H1 (cell line): ENCODE measurements at regions not wholly inside any gene's neighbourhood (a gene's known extent, or its start where the extent isn't known, plus 50 kb on each side); places are given as distances from the start of the nearest gene placed in this dataset.

Source experiments
- CTCF ChIA-PET: fragments of 300-600 bp; sonication (Branson Sonifier 250); formaldehyde crosslinking; loops from one replicate; lab custom pipeline; 2021; ENCODE audit not compliant: partially characterized antibody; lab: Charles Lee
- POLR2A ChIA-PET: fragments of 300-600 bp; sonication (Branson Sonifier 250); formaldehyde crosslinking; loops from one replicate; lab custom pipeline; 2021; ENCODE audit warnings: inconsistent platforms; ENCODE audit not compliant: partially characterized antibody; lab: Charles Lee
- DNase-seq, 2 experiments: peaks; one replicate each; pipeline versions ENCODE4 v3.0.0 to v3.0.0-alpha.2; 2010 to 2022; ENCODE audit warnings: low spot score in 2 of 2, low read depth in 1 of 2, mixed read lengths in 1 of 2
- FAIRE-seq: peaks from 2 replicates; lab custom pipeline; 2011; peaks lifted over from hg19 to GRCh38; lab: Jason Lieb, UNC
- H2AFZ ChIP-seq: 2 replicates; pipeline ENCODE4 v1.8.1; 2012; ENCODE audit warnings: low read length, inconsistent platforms
- H2AK5ac ChIP-seq: 2 replicates; pipeline ENCODE4 v1.6.1; 2013; ENCODE audit warnings: low read depth, low read length
- H2BK120ac ChIP-seq: replicated peaks from 2 replicates; pipeline ENCODE3; 2013; ENCODE audit warnings: low read depth, low read length, inconsistent platforms
- H2BK12ac ChIP-seq: 2 replicates; pipeline ENCODE4 v1.6.1; 2013; ENCODE audit warnings: low read depth, low read length
- H2BK15ac ChIP-seq: 2 replicates; pipeline ENCODE4 v1.6.1; 2013; ENCODE audit warnings: low read length
- H2BK20ac ChIP-seq: 2 replicates; pipeline ENCODE4 v1.6.1; 2013; ENCODE audit warnings: low read length
- H2BK5ac ChIP-seq: 2 replicates; pipeline ENCODE4 v1.6.1; 2013; ENCODE audit warnings: low read depth, low read length
- H3K14ac ChIP-seq: 2 replicates; pipeline ENCODE4 v1.6.1; 2013; ENCODE audit warnings: inconsistent platforms; ENCODE audit not compliant: insufficient read length
- H3K18ac ChIP-seq: 2 replicates; pipeline ENCODE4 v1.6.1; 2013; ENCODE audit warnings: low read length; ENCODE audit errors: extremely low read depth
- H3K23ac ChIP-seq: 2 replicates; pipeline ENCODE4 v1.6.1; 2013; ENCODE audit warnings: inconsistent platforms; ENCODE audit not compliant: insufficient read length
- H3K23me2 ChIP-seq: 2 replicates; pipeline ENCODE4 v1.6.1; 2013; ENCODE audit warnings: low read depth, low read length
- H3K27ac ChIP-seq: 2 replicates; pipeline ENCODE4 v1.6.1; 2011; ENCODE audit warnings: low read depth, low read length, inconsistent platforms
- H3K27me3 ChIP-seq, 4 experiments: replicated peaks in 1 of 4; 1 replicate in 1 of 4; 2 replicates in 3 of 4; pipeline versions ENCODE4 v1.6.1 to v1.8.1; 2011 to 2013; ENCODE audit warnings: low read length in 3 of 4, mild to moderate bottlenecking in 3 of 4, inconsistent platforms in 2 of 4, mixed read lengths in 2 of 4, moderate library complexity in 1 of 4; ENCODE audit not compliant: control insufficient read depth in 3 of 4, insufficient read depth in 3 of 4; ENCODE audit errors: extremely low read depth in 1 of 4
- H3K36me3 ChIP-seq, 4 experiments: 2 replicates each; pipeline versions ENCODE4 v1.6.1 to v1.8.1; 2011 to 2013; ENCODE audit warnings: mild to moderate bottlenecking in 4 of 4, low read length in 3 of 4, moderate library complexity in 2 of 4, control low read depth in 1 of 4, inconsistent platforms in 1 of 4; ENCODE audit not compliant: insufficient read depth in 4 of 4, control insufficient read depth in 2 of 4
- H3K4ac ChIP-seq: replicated peaks from 2 replicates; pipeline ENCODE3; 2013; ENCODE audit warnings: low read length, low read depth, mixed read lengths, inconsistent platforms; ENCODE audit not compliant: insufficient read length
- H3K4me1 ChIP-seq, 4 experiments: replicated peaks in 1 of 4; 1 replicate in 1 of 4; 2 replicates in 3 of 4; pipeline versions ENCODE4 v1.6.1 to v1.8.1; 2011 to 2013; ENCODE audit warnings: low read length in 3 of 4, inconsistent platforms in 2 of 4, mixed read lengths in 1 of 4; ENCODE audit not compliant: insufficient read depth in 4 of 4, control insufficient read depth in 3 of 4
- H3K4me2 ChIP-seq, 2 experiments: 2 replicates each; pipeline versions ENCODE4 v1.6.1 to v1.8.1; 2011 to 2013; ENCODE audit warnings: low read depth in 2 of 2, low read length in 2 of 2, control low read depth in 1 of 2, inconsistent platforms in 1 of 2, mild to moderate bottlenecking in 1 of 2; ENCODE audit not compliant: insufficient read depth in 1 of 2
- H3K4me3 ChIP-seq, 4 experiments: fragments of 200-600, 300-600 bp in 1 of 4; sonication (generic), shearing (Covaris generic), sonication (Bioruptor Twin) in 1 of 4; 2 replicates each; pipeline versions ENCODE4 v1.5.1 to v1.8.1; 2011 to 2016; ENCODE audit warnings: low read length in 4 of 4, low read depth in 3 of 4, control low read depth in 2 of 4, inconsistent platforms in 2 of 4, mild to moderate bottlenecking in 2 of 4, mixed read lengths in 1 of 4, moderate library complexity in 1 of 4; ENCODE audit not compliant: insufficient read depth in 2 of 4; ENCODE audit errors: extremely low read depth in 1 of 4
- H3K56ac ChIP-seq: replicated peaks from 2 replicates; pipeline ENCODE3; 2013; ENCODE audit warnings: low read depth, mild to moderate bottlenecking, mixed read lengths, low read length, inconsistent platforms; ENCODE audit not compliant: insufficient read length
- H3K79me1 ChIP-seq: 2 replicates; pipeline ENCODE4 v1.6.1; 2013; ENCODE audit warnings: low read depth, low read length, control low read depth
- H3K79me2 ChIP-seq, 2 experiments: 2 replicates each; pipeline versions ENCODE4 v1.6.1 to v1.8.1; 2012 to 2013; ENCODE audit warnings: low read length in 2 of 2, mild to moderate bottlenecking in 2 of 2, inconsistent platforms in 1 of 2; ENCODE audit not compliant: insufficient read depth in 2 of 2, control insufficient read depth in 1 of 2
- H3K9ac ChIP-seq, 4 experiments: replicated peaks in 1 of 4; 1 replicate in 1 of 4; 2 replicates in 3 of 4; pipeline versions ENCODE4 v1.6.1 to v1.8.1; 2011 to 2013; ENCODE audit warnings: low read depth in 3 of 4, low read length in 3 of 4, control low read depth in 2 of 4, mild to moderate bottlenecking in 2 of 4, moderate library complexity in 2 of 4, inconsistent platforms in 1 of 4; ENCODE audit errors: extremely low read depth in 1 of 4
- H3K9me3 ChIP-seq, 2 experiments: 2 replicates each; pipeline versions ENCODE4 v1.6.1 to v1.8.1; 2012 to 2013; ENCODE audit warnings: mild to moderate bottlenecking in 2 of 2, moderate library complexity in 2 of 2, control low read depth in 1 of 2, inconsistent platforms in 1 of 2, low read depth in 1 of 2, low read length in 1 of 2, mixed read lengths in 1 of 2; ENCODE audit not compliant: insufficient read depth in 2 of 2
- H4K20me1 ChIP-seq, 2 experiments: replicated peaks in 1 of 2; 2 replicates each; pipeline versions ENCODE3 to v1.8.1; 2011 to 2013; ENCODE audit warnings: inconsistent platforms in 2 of 2, low read length in 2 of 2, mild to moderate bottlenecking in 1 of 2; ENCODE audit not compliant: insufficient read depth in 2 of 2, control insufficient read depth in 1 of 2
- H4K5ac ChIP-seq: 2 replicates; pipeline ENCODE4 v1.6.1; 2013; ENCODE audit warnings: low read length, low read depth, mixed read lengths, inconsistent platforms; ENCODE audit not compliant: insufficient read length
- H4K8ac ChIP-seq: 2 replicates; pipeline ENCODE4 v1.8.0; 2013; ENCODE audit warnings: mild to moderate bottlenecking, moderate library complexity, low read length, inconsistent platforms; ENCODE audit not compliant: insufficient read depth; ENCODE audit errors: extremely low read depth
- H4K91ac ChIP-seq: replicated peaks from 2 replicates; pipeline ENCODE3; 2013; ENCODE audit warnings: low read length, mixed read lengths, inconsistent platforms; ENCODE audit not compliant: insufficient read length
- BACH1 ChIP-seq: IDR thresholded peaks from 2 replicates; pipeline ENCODE4 v1.6.1; 2012; ENCODE audit warnings: low read length, improper control_type of control experiment
- BCL11A ChIP-seq, 2 experiments: IDR thresholded peaks; one replicate each; pipeline ENCODE4 v1.6.1; 2011; ENCODE audit warnings: low read depth in 2 of 2, low read length in 2 of 2, mild to moderate bottlenecking in 2 of 2
- BRCA1 ChIP-seq: IDR thresholded peaks from 2 replicates; pipeline ENCODE4 v1.6.1; 2012; ENCODE audit warnings: low read depth, low read length, improper control_type of control experiment
- CTCF ChIP-seq, 3 experiments: IDR thresholded peaks; 1 replicate in 2 of 3; 2 replicates in 1 of 3; pipeline versions ENCODE4 v1.5.1 to v1.6.1; 2011; ENCODE audit warnings: low read length in 3 of 3, mild to moderate bottlenecking in 3 of 3, inconsistent platforms in 2 of 3, low read depth in 1 of 3, moderate library complexity in 1 of 3; ENCODE audit not compliant: insufficient read depth in 1 of 3; ENCODE audit errors: control extremely low read depth in 1 of 3
- JUN ChIP-seq: IDR thresholded peaks from 2 replicates; pipeline ENCODE4 v1.6.1; 2011; ENCODE audit warnings: low read depth, mild to moderate bottlenecking, improper control_type of control experiment, low read length
- KDM1A ChIP-seq: fragments of 200-600, 300-600 bp; sonication (generic); IDR thresholded peaks from 2 replicates; pipeline ENCODE4 v1.7.1; 2016; ENCODE audit warnings: mild to moderate bottlenecking, low read length, borderline replicate concordance
- PHF8 ChIP-seq: fragments of 200-600 bp; sonication (generic); conservative IDR thresholded peaks from 2 replicates; pipeline ENCODE4 v1.7.1; 2012; ENCODE audit warnings: low read depth, mild to moderate bottlenecking, inconsistent platforms, low read length, moderate library complexity
- POLR2A ChIP-seq, 2 experiments: IDR thresholded peaks; 1 replicate in 1 of 2; 2 replicates in 1 of 2; pipeline ENCODE4 v1.6.1; 2011; ENCODE audit warnings: low read depth in 2 of 2, low read length in 2 of 2, mild to moderate bottlenecking in 2 of 2; ENCODE audit errors: control extremely low read depth in 1 of 2
- SAP30 ChIP-seq: fragments of 300-600 bp; sonication (generic); IDR thresholded peaks from 2 replicates; pipeline ENCODE4 v1.7.1; 2012; ENCODE audit warnings: low read length, moderate library complexity, mild to moderate bottlenecking, inconsistent platforms; ENCODE audit not compliant: insufficient read depth, insufficient replicate concordance
- SIN3A ChIP-seq, 2 experiments: IDR thresholded peaks in 1 of 2; conservative IDR thresholded peaks in 1 of 2; 2 replicates each; pipeline ENCODE4 v1.6.1; 2011 to 2012; ENCODE audit warnings: low read length in 2 of 2, improper control_type of control experiment in 1 of 2, low read depth in 1 of 2, mild to moderate bottlenecking in 1 of 2
- SP1 ChIP-seq: IDR thresholded peaks from 2 replicates; pipeline ENCODE4 v1.6.1; 2011; ENCODE audit warnings: low read depth, low read length
- SP4 ChIP-seq: IDR thresholded peaks from 2 replicates; pipeline ENCODE4 v1.6.1; 2012; ENCODE audit warnings: low read length, inconsistent platforms
- TCF12 ChIP-seq: IDR thresholded peaks from 2 replicates; pipeline ENCODE4 v1.6.1; 2011; ENCODE audit warnings: low read depth, mild to moderate bottlenecking, low read length
- WGBS, 2 experiments: shearing (Covaris generic) in 1 of 2; methylation state at CpG; one replicate each; pipeline versions ENCODE4 v1.1.6 to v1.1.7; 2013 to 2015; ENCODE audit warnings: low lambda C conversion rate in 2 of 2, mixed read lengths in 2 of 2, inconsistent platforms in 1 of 2, low coverage in 1 of 2, missing lambda C conversion rate in 1 of 2; ENCODE audit not compliant: insufficient replicate concordance in 2 of 2, insufficient coverage in 1 of 2, insufficient read length in 1 of 2; ENCODE audit errors: extremely low coverage in 1 of 2, missing lambda C conversion rate in 1 of 2; 5-methylcytosine and 5-hydroxymethylcytosine counted together

DNA sequence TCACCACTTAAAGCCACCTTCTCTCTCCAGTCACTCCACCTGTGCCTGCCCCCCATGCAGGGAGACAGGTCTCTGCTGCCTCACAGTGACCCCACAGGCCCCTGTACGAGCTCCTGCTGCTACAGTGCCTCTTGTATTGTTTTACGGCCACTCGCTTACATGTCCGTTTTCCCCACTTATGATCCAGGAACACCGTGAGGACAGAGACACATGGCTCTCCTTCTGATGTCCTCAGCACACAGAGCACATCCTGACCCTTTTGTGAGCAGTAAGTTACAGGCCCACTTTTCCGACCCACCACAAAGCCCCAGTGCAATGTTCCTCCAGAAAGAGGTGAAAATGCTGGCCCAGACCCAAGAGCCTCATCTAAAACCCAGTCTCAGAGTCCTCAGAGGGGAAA is 84.8 kb upstream of the GNAO1 start:
- Histone ChIP-seq H3K23ac (no peak overlapping the region), H3K27me3 (no peaks in the 10 kb centered on the region), H2BK15ac (no peak overlapping the region), H3K18ac (no peak overlapping the region), H2BK20ac (no peak overlapping the region), H3K36me3 (no peaks in the 10 kb centered on the region), H3K4me2 (no peak overlapping the region), H2AK5ac (no peak overlapping the region), H3K4ac (no peak overlapping the region), H3K4me1 (peaks cover 0 to 5% (median 2%) of the 10 kb centered on the region in 4 experiments; a peak in 4 of 7 replicates), H3K14ac (no peak overlapping the region), H2AFZ (no peak overlapping the region), H4K91ac (no peak overlapping the region), H3K9ac (no peak overlapping the region), H3K23me2 (no peaks in the 10 kb centered on the region), H3K9me3 (no peaks in the 10 kb centered on the region), H3K4me3 (no peak overlapping the region), H4K8ac (no peak overlapping the region), H3K79me2 (no peaks in the 10 kb centered on the region), H2BK120ac (no peak overlapping the region), H3K56ac (no peak overlapping the region), H2BK12ac (no peak overlapping the region), H4K20me1 (no peaks in the 10 kb centered on the region), H2BK5ac (no peak overlapping the region), H4K5ac (no peak overlapping the region), H3K27ac (no peak overlapping the region), H3K79me1 (no peaks in the 10 kb centered on the region)
- DNase-seq (no peak), FAIRE-seq (no peak)
- POLR2A ChIA-PET: interaction anchor here (1.2 kb wide), 1 partner anchor 23 kb away, joined by 3 read pairs; no protein-coding TSS in a partner anchor
- WGBS, 2 experiments: 94% methylated on average over 6 of the region's 6 CpGs; no CpG with 5 or more reads in 1 of the 2 experiments
- CTCF ChIA-PET: no interaction called here
- TF ChIP-seq SP4: no peak
- TF ChIP-seq SIN3A (conservative IDR thresholded peaks at IDR 0.05 in 1 of 2, IDR thresholded peaks at IDR 0.05 in 1 of 2; ENCODE audit: low read depth in 1 of 2, low read length in 2 of 2): no peak
- TF ChIP-seq TCF12: no peak
- no peak for TF ChIP-seq SP1
- TF ChIP-seq BACH1: no peak
- no peak for TF ChIP-seq JUN
- TF ChIP-seq PHF8: no peak
- TF ChIP-seq KDM1A: no peak
- no peak for TF ChIP-seq BCL11A (IDR thresholded peaks at IDR 0.05; ENCODE audit: low read depth in 2 of 2, low read length in 2 of 2)
- TF ChIP-seq BRCA1: no peak
- no peak for TF ChIP-seq SAP30
- TF ChIP-seq POLR2A (IDR thresholded peaks at IDR 0.05; ENCODE audit: control extremely low read depth in 1 of 2, low read depth in 2 of 2, low read length in 2 of 2): no peak
- TF ChIP-seq CTCF (IDR thresholded peaks at IDR 0.05; ENCODE audit: control extremely low read depth in 1 of 3, insufficient read depth in 1 of 3, low read depth in 1 of 3, low read length in 3 of 3): no peak
